ENCODE measurements at regions not wholly inside any gene's neighbourhood (a gene's known extent, or its start where the extent isn't known, plus 50 kb on each side); places are given as distances from the start of the nearest gene placed in this dataset.

GRCh38 chr6:14610141-14610540, 492.6 kb downstream of the CD83 start:
- ATAC-seq (ENCODE audit: low read depth) = no peak
- Mint-ChIP-seq H3K9me3 (peaks cover 2% of the 10 kb centered on the region), H3K36me3 (ENCODE audit: low read depth) (no peaks in the 10 kb centered on the region), H3K4me1 (peaks cover 23% of the 10 kb centered on the region), H3K4me3 (no peak overlapping the region), H3K27me3 (no peaks in the 10 kb centered on the region), H3K27ac (no peak overlapping the region)
- ChIA-PET POLR2A (interaction anchor here (0.7 kb wide), 1 partner anchor 484 kb away, joined by 4 read pairs; no protein-coding TSS in a partner anchor), CTCF (no interaction called here)
- DNase-seq = no peak
- no peak for TF ChIP-seq CTCF (IDR thresholded peaks at IDR 0.05)
- intact Hi-C loops (cut with micrococcal nuclease) = no loop called here

GRCh38 chr6:14612016-14612980, 494.7 kb downstream of the CD83 start:
- no peak for TF ChIP-seq CTCF (IDR thresholded peaks at IDR 0.05)
- Mint-ChIP-seq H3K4me1 (peaks cover 27% of the 10 kb centered on the region), H3K9me3 (peaks cover 2% of the 10 kb centered on the region), H3K27me3 (no peaks in the 10 kb centered on the region), H3K36me3 (ENCODE audit: low read depth) (no peaks in the 10 kb centered on the region), H3K4me3 (no peak overlapping the region), H3K27ac (no peak overlapping the region)
- DNase-seq = no peak
- ATAC-seq (ENCODE audit: low read depth) = no peak
- intact Hi-C loops (cut with micrococcal nuclease) = no loop called here
- CTCF ChIA-PET = no interaction called here
- POLR2A ChIA-PET = interaction anchor here (0.6 kb wide), 1 partner anchor 363 kb away, joined by 10 read pairs; no protein-coding TSS in a partner anchor

- no peaks in the 10 kb centered on the region for H3K27me3 Mint-ChIP-seq
- no peak for TF ChIP-seq CTCF (IDR thresholded peaks at IDR 0.05)
- no peak overlapping the region for H3K4me3 Mint-ChIP-seq
- ChIA-PET POLR2A (no interaction called here), CTCF (no interaction called here)
- ATAC-seq (ENCODE audit: low read depth) = no peak
- no peak overlapping the region for H3K27ac Mint-ChIP-seq
- H3K9me3 Mint-ChIP-seq = peaks cover 2% of the 10 kb centered on the region
- no peaks in the 10 kb centered on the region for H3K36me3 Mint-ChIP-seq (ENCODE audit: low read depth)
- peaks cover 17% of the 10 kb centered on the region for H3K4me1 Mint-ChIP-seq
- no peak for DNase-seq
- intact Hi-C loops (cut with micrococcal nuclease) = no loop called here
Measured at GRCh38 chr6:14614631-14615030, 497.1 kb downstream of the CD83 start.

- H3K4me1 Mint-ChIP-seq = peaks cover 19% of the 10 kb centered on the region
- CTCF ChIA-PET = no interaction called here
- H3K9me3 Mint-ChIP-seq = no peaks in the 10 kb centered on the region
- no peaks in the 10 kb centered on the region for H3K27me3 Mint-ChIP-seq
- no peak overlapping the region for H3K27ac Mint-ChIP-seq
- intact Hi-C loops (cut with micrococcal nuclease) = no loop called here
- H3K36me3 Mint-ChIP-seq (ENCODE audit: low read depth) = no peaks in the 10 kb centered on the region
- no peak for DNase-seq
- TF ChIP-seq CTCF (IDR thresholded peaks at IDR 0.05) = no peak
- H3K4me3 Mint-ChIP-seq = no peak overlapping the region
- POLR2A ChIA-PET = interaction anchor here (1.4 kb wide), 1 partner anchor 12 kb away, joined by 3 read pairs; no protein-coding TSS in a partner anchor
- no peak for ATAC-seq (ENCODE audit: low read depth)
Measured at GRCh38 chr6:14616656-14617055, 499.1 kb downstream of the CD83 start.

- no peaks in the 10 kb centered on the region for H3K36me3 Mint-ChIP-seq (ENCODE audit: low read depth)
- ATAC-seq (ENCODE audit: low read depth) (no peak), DNase-seq (no peak)
- no peaks in the 10 kb centered on the region for H3K27me3 Mint-ChIP-seq
- peaks cover 34% of the 10 kb centered on the region for H3K4me1 Mint-ChIP-seq
- POLR2A ChIA-PET = no interaction called here
- no peak overlapping the region for H3K27ac Mint-ChIP-seq
- TF ChIP-seq CTCF (IDR thresholded peaks at IDR 0.05) = no peak
- no peak overlapping the region for H3K4me3 Mint-ChIP-seq
- CTCF ChIA-PET = no interaction called here
- no peaks in the 10 kb centered on the region for H3K9me3 Mint-ChIP-seq
- intact Hi-C loops (cut with micrococcal nuclease) = no loop called here
Measured at GRCh38 chr6:14618759-14619418, 501.3 kb downstream of the CD83 start.

All from activated B cell treated with CpG ODN at 0.5 μM for 24 hours (primary cell).